DMS 273 treated with DMSO at 0.1 percent for 48 hours (cell line): ENCODE measurements at regions not wholly inside any gene's neighbourhood (a gene's known extent, or its start where the extent isn't known, plus 50 kb on each side); places are given as distances from the start of the nearest gene placed in this dataset.

ENCODE experiments used
- DNase-seq: peaks from one replicate; lab custom pipeline; 2025; lab: John Stamatoyannopoulos, UW

DNA sequence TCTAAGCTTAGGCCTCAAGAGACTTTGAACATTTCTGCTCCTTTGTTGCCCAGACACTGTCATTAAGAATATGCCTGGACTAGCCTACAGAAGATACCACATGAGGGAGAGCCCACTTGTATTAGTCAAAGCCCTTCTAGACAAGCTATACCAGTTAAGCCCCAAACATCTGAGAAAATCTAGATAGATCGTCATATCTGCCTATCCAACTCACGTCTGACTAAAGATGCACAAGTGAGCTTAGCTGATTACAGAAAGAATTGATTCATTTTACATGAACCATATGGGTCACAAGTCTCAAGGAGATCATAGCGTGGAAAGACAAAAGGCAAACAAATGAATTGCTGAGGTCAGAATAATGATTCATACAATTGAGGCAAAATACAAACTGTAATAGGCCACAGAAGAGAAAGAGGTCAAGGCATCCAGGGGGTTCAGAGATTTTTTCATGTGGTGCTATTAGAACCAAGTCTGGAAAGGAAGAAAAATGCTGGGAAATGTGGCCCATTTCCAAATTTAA is 1155.5 kb upstream of the TENM4 start:
- DNase-seq: no peak

DNA sequence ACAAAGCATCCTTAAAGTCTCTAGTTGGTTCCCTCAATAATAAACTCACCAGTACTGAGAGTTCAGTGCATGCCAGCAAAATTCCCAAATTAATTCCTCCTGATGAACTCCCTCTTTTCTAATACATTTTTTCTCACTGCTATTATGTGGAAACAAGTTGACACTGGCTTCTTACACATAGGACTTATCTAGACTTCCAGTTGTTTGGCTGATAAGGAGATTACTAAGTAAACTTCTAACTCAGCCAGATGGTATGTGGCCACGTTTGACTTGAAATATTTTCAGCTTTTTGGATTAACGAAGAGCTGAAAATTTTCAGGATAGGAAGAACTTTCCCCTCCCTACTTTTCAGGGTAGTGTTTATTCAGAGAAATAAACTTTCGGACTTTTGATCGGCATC is 1154.2 kb upstream of the TENM4 start:
- DNase-seq: no peak

DNA sequence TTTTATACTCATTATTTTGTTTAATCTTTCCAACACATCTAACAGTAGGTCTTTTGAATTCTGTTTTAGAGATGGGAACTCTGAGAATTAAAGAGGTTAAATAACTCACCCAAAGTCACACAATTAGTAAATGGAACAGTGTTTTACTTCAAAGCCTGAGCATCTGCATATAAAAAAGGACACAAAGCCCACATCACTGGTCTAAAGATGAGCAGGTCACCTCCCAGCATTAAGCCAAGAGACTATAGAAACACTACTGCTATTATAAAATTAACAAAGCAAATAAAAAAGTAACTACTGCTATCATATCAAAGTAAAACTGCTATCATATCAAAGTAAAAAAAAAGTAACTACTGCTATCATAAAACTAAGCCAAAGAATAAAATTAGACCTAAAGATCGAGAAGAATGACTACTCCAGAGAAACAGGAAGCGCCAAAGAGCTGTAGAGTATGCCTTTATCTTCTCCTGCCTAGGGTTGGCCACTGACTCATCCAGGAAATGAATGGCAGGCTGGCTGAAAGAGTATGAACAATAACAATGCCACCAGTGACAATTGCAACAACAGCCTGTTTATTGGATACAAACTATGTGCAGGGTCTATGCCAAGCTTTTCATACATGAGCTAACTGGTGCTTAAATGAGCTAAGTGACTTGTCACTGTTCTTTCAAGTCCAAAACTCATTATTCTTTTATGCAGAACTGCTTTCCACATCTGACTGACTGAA is 1153.0 kb upstream of the TENM4 start:
- DNase-seq: no peak

DNA sequence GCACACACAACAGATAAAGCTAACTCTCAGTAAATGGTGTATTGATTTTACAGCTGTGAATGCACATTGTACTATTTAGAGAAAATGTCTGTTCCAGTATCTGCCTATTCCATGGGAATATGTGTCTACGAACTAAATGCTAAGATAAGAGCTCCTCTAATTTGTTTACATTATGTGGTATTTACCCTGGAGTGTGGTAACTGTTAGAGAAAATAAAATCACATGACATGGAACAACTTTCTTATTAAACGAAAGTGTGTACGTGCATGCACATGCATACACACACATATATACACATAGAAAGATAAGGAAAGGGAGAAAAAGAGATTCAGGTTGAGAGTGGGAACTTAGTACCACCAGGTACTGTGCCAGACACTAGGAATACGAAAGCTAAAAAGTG is 1151.7 kb upstream of the TENM4 start:
- no peak for DNase-seq

DNA sequence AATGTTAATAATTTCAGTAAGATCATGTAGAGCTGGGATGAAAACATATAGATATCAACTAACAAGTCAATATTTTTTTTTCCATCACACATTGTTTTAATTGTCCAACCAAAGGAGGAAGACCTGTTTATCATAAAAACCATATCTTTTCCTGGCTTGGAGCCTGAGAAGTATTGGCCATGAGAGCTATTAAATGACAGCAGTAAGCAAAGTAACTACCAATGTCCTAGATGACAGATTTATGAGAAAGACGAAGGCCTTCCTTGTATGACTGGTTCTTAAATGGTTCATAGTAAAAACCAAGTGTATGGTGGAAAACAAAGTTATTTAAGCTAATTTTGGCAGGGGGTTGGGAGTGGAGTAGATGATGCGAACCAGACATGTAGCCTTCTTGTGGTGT is 1147.1 kb upstream of the TENM4 start:
- no peak for DNase-seq

DNA sequence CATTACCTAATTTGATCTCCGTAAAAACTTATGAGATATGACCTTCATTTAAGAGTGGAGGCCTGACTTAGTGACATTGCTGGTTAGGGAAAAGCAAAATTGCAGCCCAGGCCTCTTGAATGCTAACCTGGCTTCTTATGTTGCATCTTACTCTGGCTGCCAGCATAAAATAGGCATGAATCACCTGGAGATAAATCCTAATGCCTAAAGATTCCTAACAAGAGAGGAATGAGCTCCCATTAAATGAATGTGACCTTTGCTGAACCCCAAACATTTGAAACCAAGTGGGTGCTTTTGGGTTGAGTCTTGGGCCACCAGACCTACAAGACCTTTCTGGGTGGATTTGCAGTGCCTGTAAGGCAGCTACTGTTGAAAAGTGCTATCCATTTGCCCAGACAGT is 1145.6 kb upstream of the TENM4 start:
- DNase-seq: no peak

DNA sequence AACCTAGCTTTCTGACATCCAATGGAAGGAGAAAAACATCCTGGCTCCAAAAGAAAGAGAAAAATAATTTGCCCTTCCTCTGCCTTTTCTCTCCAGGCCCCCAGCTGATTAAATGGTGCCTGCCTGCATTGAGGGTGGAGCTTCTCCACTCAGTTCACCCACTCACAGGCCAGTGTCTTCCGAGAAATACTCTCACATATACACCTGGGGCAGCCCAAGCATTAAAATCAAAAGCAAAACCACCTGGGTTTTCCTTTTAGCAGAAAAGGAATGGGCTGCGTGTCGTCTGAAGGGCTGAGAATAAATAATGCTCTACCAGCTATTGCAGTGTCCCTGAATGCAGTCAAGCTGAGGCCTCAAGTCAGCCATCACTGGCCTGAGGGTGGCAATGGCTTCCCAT is 1143.8 kb upstream of the TENM4 start:
- DNase-seq: no peak

DNA sequence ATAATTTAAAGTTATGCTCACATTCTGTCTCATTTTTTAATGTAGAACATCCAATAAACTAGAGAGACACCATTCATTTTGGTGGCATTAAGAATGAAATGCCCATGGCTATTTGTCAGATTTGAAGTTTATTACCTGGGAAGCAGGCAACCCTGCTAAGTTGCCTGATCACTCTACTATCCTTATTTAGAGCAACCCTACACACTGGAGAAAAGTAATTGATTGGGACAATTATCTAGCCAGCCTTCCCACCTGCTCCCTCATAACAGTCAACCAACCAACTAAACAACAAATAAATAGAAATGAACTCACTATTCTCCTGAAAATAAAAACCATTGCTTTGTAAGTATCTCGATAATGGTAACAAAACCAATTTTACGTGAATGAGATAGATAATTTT is 1129.0 kb upstream of the TENM4 start:
- no peak for DNase-seq

DNA sequence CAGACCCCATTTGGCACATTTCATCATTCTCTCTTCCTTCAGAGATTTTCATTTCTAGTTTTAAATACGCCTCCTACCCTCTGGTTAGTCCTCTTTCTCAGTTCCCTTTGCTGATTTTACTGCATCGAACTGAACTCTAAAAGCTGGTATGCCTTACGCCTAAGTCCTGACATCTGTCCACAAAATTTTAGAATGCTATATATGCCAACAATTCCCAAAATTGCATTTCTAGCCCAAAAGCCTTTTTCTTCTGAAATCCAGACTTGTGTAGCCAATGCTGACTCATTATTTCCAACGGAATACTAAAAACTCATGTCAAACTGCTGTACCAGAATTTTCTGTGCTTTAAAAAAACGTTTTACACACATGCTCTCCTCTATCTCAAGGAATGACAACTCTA is 1124.4 kb upstream of the TENM4 start:
- no peak for DNase-seq

DNA sequence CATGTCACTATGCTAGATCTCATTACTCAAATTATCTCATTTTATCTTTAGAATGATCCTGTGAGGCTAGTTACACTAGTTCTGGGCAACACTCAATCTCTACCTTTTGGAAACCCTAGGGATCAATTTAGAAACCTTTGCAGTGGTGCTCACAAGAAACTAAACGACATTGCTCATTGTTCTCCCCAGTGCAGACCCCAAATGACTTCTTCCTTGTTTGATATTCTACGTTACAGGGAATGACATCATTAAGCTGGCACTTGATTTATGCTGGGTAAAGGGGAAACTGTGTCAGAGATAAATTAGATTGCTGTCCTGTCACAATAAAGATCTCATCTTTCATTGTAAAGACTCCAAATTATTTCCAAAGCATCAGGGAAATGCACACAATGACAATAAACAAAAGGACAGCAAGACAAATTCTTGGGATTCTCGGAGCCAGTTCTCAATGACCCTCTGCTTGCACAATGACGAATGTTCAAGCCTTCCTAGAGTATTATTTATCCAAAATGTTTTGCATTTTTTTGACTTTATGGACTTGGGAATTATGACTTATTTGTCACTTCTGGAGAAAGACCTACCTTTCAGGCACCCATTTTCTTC is 1121.8 kb upstream of the TENM4 start:
- no peak for DNase-seq

DNA sequence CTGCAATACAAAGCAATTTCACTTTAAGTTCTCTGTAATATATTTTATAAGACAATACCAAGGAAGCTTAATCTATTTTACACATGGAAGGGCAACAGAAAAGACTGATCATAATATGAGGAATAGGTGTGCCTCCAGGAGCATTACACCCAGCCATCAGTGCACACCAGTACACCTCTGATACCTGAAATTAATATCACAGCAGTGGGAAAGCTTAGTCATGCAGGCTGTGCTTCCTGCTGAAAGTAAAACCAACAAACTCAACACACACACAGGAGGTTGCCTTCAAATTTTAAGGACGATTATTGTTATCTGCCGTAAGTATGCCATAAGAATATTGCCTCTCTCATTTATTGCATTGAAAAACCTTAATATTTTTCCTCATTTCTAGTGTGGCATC is 1119.1 kb upstream of the TENM4 start:
- no peak for DNase-seq

DNA sequence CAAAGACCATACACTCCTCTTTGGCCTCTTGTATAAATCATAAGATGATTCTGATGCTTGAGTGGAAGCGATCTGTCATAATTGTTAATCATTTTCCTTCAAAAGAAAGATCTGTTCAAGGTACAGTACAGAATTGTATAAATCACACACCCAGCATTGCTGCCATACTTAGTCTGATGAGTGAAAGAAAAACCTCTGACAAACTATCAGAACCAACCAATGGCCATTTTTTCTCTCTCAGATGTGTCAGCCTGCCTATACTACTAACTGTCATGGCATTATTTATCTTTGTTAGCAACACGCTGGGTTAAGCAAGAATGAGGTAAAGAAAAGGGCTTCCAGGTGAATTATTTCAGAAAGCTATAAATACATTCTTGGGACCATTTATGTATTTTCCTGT is 1112.7 kb upstream of the TENM4 start:
- DNase-seq: no peak

DNA sequence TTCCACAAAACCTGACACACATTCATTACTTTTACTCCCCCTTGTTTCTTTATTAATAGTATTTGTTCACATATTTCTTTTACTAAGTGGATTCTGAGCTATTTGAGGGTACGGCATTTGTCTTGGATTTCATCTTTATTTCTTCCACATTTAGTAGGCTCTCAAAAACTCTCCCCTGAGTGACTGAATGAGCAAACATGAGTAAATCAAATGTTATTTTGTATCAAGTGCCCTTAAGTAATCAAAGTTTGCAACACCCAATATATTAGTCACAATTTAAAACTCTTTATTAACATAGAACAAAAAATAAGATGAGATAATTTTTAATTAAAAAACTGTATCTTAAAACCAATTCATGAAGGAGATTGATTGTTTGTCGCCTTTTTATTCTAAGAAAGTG is 1101.9 kb upstream of the TENM4 start:
- no peak for DNase-seq

DNA sequence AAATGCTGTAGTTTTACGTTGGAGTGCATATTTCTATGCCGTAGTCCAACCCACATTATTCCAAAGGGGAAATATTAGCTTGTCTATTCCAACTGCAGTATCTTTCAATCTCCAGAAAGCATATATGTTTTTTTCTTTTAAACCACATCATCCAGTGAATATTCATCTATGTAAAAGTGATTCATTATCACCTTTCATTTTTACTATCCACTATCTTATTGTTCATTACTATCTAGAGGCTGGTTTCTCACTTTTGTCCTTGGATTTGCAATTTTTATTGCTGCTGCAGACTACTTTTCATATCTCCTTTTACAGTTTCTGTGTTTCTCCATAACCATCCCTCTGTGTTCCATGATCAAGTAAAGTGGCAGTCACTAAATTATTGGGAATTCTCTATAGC is 1097.2 kb upstream of the TENM4 start:
- DNase-seq: no peak

DNA sequence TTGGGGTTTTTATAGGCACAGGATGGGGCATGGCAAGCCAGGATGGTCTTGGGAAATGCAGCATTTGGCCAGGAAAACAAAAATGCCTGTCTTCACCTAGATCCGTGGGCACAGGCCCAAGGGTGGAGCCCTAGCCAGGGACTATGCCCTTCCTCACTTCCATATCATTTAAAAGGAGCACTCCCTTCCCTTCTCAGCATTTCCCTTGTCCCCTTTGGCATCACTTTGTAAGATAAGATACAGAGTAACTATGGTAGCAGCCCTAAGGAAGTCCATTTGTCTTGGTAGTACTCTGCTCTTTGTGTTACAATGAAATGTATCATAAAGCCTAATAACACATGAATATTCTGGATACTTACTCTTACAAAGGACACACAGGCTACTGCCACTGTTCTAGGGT is 1092.6 kb upstream of the TENM4 start:
- DNase-seq: no peak

DNA sequence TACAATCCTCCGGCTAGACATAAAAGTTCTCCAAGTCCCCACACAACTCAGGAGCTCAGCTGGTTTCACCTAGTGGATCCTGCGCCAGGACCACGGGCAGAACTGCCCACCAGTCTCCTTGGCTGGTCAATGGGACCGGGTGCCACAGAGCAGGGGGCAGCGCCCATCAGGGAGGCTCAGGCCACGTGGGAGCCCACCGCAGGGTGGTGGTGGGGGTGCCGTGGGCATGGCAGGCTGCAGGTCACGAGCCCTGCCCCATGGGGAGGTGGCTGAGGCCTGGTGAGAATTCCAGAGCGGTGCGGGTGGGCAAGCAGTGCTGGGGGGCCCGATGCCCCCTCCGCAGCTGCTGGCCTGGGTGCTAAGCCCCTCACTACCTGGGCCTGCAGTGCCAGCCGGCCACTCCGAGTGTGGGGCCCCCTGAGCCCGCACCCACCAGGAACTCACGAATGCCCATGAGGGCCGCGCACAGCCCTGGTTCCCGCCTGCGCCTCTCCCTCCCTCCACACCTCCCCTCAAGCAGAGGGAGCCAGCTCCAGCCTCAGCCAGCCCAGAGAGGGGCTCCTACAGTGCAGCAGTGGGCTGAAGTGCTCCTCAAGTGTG is 1091.9 kb upstream of the TENM4 start:
- no peak for DNase-seq

DNA sequence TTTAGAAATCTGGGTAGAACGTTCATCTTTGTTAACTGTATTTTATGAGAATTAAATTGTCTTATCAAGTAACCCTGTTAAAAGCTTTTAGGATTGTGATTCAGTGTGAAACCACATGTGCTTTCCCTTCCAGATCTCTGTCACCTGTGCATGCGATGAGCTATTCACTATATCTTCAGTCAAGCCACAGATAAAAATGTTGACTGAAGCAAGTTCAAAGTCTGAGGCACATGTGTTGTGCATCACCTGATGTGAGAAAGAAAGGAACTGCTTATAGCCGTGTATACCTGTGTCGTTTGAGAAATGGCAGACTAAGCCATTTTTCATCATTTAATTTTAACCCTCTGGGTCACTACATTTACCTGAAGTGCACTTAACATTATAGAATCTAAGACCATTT is 1088.9 kb upstream of the TENM4 start:
- DNase-seq: no peak

DNA sequence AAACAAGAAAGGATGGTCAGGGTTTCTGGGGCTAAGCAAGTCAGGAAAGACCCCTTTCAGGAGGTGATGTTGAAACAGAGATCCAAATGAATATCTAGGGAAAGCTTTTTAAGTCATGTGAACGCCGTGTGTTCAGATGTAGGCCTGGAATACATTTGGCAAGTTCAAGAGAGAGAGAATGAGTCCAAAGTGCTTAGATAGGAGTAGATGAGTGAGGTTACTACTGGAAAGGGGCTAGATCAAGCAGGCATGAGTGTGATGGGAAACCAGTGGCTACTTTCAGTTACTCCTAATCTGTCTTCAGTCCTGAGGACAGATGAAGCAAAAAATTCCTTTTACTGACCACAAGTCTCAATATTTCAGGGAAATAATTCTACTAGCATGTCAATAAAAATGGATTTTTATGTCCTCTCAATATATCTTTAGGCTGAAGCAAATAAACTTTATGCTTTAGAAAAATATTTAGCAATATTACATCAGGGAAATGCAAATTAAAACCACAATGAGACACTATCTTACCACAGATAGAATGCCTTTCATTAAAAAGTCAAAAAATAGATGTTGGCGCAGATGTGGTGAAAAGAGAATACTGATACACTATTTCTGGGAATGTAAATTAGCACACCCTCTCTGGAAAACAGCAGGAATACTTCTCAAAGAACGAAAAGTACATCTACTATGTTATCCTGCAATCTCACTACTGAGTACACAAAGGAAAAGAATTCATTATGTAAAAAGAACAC is 1085.0 kb upstream of the TENM4 start:
- DNase-seq: no peak

DNA sequence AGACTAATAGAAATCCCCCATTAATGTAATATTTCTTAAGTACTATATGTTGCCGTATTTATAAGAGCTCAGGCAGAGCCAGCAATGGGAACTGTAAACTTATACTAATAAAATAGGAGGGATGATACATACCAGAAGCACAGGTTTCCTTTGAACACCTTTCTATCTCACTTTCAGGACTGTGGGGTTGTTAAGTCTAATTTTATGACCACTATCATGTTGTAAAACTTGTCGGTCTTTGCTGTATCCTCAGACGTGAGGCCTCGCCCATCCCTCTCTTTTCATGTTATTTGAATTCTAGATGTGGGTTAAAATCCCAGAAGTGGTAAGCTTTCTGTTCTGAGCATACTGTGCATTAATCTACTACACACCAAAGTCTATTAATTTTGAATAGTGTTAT is 1083.5 kb upstream of the TENM4 start:
- DNase-seq: no peak

DNA sequence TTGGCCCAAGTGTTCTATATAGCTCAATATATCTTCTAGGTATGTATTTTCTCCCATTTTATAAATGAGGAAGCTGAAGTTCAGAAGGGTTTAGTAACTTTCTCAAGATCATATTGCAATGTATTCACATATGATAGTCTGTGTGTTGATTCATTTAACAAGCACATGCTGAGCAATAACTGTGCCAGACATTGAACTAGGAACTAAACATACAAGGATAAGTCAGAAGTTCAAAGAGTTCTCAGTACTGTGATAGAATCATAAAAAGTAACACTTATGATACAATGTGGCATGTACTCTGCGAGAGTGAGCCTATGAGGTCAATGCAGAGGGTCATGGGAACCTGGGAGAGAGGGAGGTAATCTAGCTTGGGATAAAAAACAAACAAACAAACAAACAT is 1082.2 kb upstream of the TENM4 start:
- no peak for DNase-seq

DNA sequence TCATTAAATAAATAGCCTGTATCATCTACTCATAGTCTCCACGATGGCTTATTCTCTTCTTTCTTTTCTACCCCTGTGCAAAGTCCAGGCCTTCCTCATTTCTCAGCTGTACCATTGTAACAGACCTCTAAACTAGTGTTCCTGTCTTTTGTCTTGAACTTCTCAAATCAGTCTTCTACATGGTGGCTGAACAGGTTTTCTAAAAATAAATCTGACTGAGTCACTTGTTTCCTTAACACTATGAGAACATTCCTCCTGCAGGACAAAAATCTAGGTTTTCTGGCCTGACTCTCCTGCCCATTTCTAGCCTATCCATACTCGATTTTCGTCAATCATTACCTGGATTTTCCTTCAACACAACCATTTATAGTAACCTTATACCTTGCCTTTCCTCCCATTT is 1080.8 kb upstream of the TENM4 start:
- no peak for DNase-seq

DNA sequence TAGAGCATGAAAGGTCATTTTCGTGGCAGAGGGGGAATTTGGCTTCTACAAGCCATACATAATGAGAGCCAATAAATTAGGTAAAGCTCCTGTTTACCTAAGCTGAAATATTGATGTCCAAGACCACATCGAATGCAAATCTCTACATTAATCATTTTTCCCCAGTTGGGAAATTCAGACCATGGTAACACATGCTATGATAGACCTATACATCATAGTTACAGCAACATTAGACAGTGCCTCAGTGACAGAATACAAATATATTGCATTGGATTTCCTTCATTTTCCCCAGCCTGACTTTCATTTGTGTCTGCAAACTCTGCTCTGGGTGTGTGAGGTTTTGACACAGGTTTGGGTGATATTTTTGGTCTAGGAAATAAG is 1079.7 kb upstream of the TENM4 start:
- no peak for DNase-seq
